IPS-18a (cell line): ENCODE measurements at regions not wholly inside any gene's neighbourhood (a gene's known extent, or its start where the extent isn't known, plus 50 kb on each side); places are given as distances from the start of the nearest gene placed in this dataset.

Experiments used
- H3K27ac ChIP-seq: one replicate; pipeline ENCODE4 v1.5.1; 2013; ENCODE audit warnings: low read length
- H3K27me3 ChIP-seq: one replicate; pipeline ENCODE4 v1.6.1; 2013; ENCODE audit warnings: mild to moderate bottlenecking, low read length; ENCODE audit not compliant: control insufficient read depth, insufficient read depth
- H3K36me3 ChIP-seq: one replicate; pipeline ENCODE4 v1.6.1; 2013; ENCODE audit warnings: low read depth, low read length; ENCODE audit not compliant: control insufficient read depth
- H3K4me1 ChIP-seq: one replicate; pipeline ENCODE4 v1.6.1; 2013; ENCODE audit warnings: low read depth, low read length; ENCODE audit not compliant: control insufficient read depth
- H3K4me3 ChIP-seq: one replicate; pipeline ENCODE4 v1.5.1; 2013; ENCODE audit warnings: low read length
- H3K9ac ChIP-seq: one replicate; pipeline ENCODE4 v1.6.1; 2013; ENCODE audit warnings: mild to moderate bottlenecking, low read length, moderate library complexity
- H3K9me3 ChIP-seq: one replicate; pipeline ENCODE4 v1.6.1; 2013; ENCODE audit warnings: low read depth, low read length; ENCODE audit not compliant: control insufficient read depth

DNA sequence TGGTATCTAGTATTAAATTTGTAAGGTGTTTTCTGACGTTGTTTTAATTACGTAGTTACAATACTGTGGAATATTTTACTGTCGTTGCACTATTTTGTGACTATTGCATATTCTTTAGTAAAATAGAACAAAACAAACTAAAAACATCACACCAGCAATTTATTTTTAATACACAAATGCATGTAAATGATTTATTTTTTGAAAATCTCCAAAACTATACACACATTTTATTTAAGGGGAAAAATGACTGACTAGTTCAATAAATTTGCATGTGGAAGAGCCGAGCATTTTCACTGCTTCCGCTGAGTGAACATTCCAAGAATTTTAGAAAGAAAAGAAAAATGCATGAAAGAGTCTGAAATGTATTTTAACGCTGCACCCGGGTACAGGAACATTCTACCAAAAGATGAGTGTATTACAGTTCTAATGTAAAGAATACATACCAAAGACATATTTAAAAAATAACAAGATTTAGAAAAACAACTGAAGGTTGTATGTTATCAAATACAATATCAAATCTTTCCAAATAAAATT is 257.7 kb downstream of the MEIS1 start:
- no peaks in the 10 kb centered on the region for H3K27me3 ChIP-seq

GRCh38 chr2:66693076-66693965 is 258.4 kb downstream of the MEIS1 start:
- Histone ChIP-seq H3K4me1 (peaks cover 43% of the 10 kb centered on the region), H3K27me3 (no peaks in the 10 kb centered on the region), H3K4me3 (no peak overlapping the region), H3K36me3 (no peaks in the 10 kb centered on the region), H3K27ac (no peak overlapping the region), H3K9me3 (no peaks in the 10 kb centered on the region), H3K9ac (no peak overlapping the region)

More for the DNA sequence above, 257.7 kb downstream of the MEIS1 start:
- Histone ChIP-seq H3K9me3 (no peaks in the 10 kb centered on the region), H3K9ac (no peak overlapping the region), H3K27ac (no peak overlapping the region), H3K36me3 (no peaks in the 10 kb centered on the region), H3K4me1 (peaks cover 37% of the 10 kb centered on the region), H3K4me3 (no peak overlapping the region)

- H3K9me3 ChIP-seq, result no peaks in the 10 kb centered on the region
- H3K27me3 ChIP-seq, result no peaks in the 10 kb centered on the region
- no peak overlapping the region for H3K27ac ChIP-seq
- no peak overlapping the region for H3K9ac ChIP-seq
- H3K36me3 ChIP-seq, result no peaks in the 10 kb centered on the region
- H3K4me3 ChIP-seq, result no peak overlapping the region
- H3K4me1 ChIP-seq, result peaks cover 51% of the 10 kb centered on the region
Measured at GRCh38 chr2:66694087-66694860, 259.3 kb downstream of the MEIS1 start.

DNA sequence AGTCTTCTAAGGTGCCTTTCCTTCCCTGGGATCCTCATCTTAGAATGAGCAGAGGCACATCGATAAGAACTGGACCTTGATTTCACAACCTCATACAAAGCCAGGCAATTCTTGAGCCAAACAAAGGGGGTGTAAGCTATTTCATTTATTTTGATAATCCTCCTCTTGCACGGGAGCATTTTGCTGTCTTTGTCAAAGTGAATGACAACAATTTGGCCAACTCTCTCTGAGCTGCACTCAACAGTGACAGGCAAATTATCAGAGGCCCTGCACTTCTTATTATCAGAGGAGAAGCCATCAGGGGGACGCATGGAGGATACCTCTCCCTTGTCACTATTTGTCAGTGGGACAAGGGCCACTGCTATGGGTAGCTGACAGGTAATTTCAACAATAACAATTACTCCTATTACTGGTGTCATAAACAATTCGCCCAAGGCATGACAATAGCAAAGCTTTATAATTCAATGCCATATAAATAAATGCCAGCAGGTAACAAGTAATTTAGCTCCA is 260.4 kb downstream of the MEIS1 start:
- H3K27me3 ChIP-seq, result no peaks in the 10 kb centered on the region
- no peak overlapping the region for H3K27ac ChIP-seq
- H3K4me3 ChIP-seq, result no peak overlapping the region

GRCh38 chr2:66696374-66696773 is 261.4 kb downstream of the MEIS1 start:
- H3K9ac ChIP-seq, result no peak overlapping the region
- H3K4me1 ChIP-seq, result peaks cover 59% of the 10 kb centered on the region
- H3K36me3 ChIP-seq, result no peaks in the 10 kb centered on the region
- no peak overlapping the region for H3K4me3 ChIP-seq
- H3K27ac ChIP-seq, result no peak overlapping the region
- no peaks in the 10 kb centered on the region for H3K9me3 ChIP-seq
- no peaks in the 10 kb centered on the region for H3K27me3 ChIP-seq

More for the DNA sequence above, 260.4 kb downstream of the MEIS1 start:
- H3K4me1 ChIP-seq, result peaks cover 60% of the 10 kb centered on the region
- H3K9ac ChIP-seq, result no peak overlapping the region
- H3K9me3 ChIP-seq, result no peaks in the 10 kb centered on the region
- no peaks in the 10 kb centered on the region for H3K36me3 ChIP-seq

GRCh38 chr2:66696886-66697285 is 262.0 kb downstream of the MEIS1 start:
- no peaks in the 10 kb centered on the region for H3K36me3 ChIP-seq
- no peaks in the 10 kb centered on the region for H3K27me3 ChIP-seq
- H3K9ac ChIP-seq, result no peak overlapping the region
- H3K4me3 ChIP-seq, result no peak overlapping the region
- H3K9me3 ChIP-seq, result no peaks in the 10 kb centered on the region
- H3K4me1 ChIP-seq, result peaks cover 59% of the 10 kb centered on the region
- no peak overlapping the region for H3K27ac ChIP-seq

DNA sequence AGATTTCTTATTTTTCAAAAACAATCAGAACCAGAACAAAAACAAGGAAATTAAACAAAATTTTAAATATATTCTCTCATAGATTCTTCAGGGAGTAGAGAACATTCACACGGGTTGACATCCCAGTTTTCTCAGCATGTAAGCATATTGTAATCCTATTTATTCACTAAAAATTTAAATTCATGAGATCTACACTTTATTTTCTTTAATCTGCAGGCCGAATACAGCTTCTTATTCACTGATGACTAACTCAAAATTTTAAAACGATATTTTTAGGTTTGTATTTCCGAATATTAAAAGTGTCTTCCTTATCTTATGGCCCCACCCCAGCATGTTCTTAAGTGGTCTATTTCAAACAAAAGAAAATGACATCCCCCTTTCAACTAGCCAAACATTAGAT is 262.4 kb downstream of the MEIS1 start:
- H3K4me1 ChIP-seq, result peaks cover 54% of the 10 kb centered on the region
- no peak overlapping the region for H3K4me3 ChIP-seq
- no peaks in the 10 kb centered on the region for H3K27me3 ChIP-seq
- no peaks in the 10 kb centered on the region for H3K36me3 ChIP-seq
- no peaks in the 10 kb centered on the region for H3K9me3 ChIP-seq
- no peak overlapping the region for H3K9ac ChIP-seq
- H3K27ac ChIP-seq, result no peak overlapping the region

DNA sequence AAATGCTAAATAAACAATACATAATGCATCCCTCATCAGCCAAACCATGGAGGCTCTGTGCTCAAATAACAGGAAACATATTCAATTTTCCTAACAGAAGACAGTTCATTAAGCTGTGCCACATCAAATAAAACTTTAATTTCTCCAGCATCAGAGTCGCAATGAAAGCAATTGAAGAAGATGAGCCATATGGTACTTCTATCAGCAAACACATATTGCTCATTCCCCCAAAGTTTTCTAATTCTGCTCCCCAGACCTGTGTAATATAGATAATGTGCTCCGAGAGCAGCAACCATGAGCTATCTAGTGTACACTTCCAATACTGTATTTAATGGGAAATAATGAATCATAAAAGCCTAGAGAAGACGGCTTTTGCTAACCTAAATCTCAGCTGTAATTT is 263.2 kb downstream of the MEIS1 start:
- H3K9me3 ChIP-seq, result no peaks in the 10 kb centered on the region
- H3K4me1 ChIP-seq, result peaks cover 47% of the 10 kb centered on the region
- no peaks in the 10 kb centered on the region for H3K27me3 ChIP-seq
- no peak overlapping the region for H3K4me3 ChIP-seq
- no peak overlapping the region for H3K9ac ChIP-seq
- no peak overlapping the region for H3K27ac ChIP-seq
- no peaks in the 10 kb centered on the region for H3K36me3 ChIP-seq

- no peak overlapping the region for H3K9ac ChIP-seq
Measured at GRCh38 chr2:66698576-66699239, 263.8 kb downstream of the MEIS1 start.

GRCh38 chr2:66699416-66699792 is 264.5 kb downstream of the MEIS1 start:
- Histone ChIP-seq H3K4me3 (peak overlapping the region; percentile 15), H3K4me1 (peaks cover 36% of the 10 kb centered on the region), H3K9me3 (no peaks in the 10 kb centered on the region), H3K36me3 (no peaks in the 10 kb centered on the region), H3K27ac (no peak overlapping the region), H3K9ac (no peak overlapping the region), H3K27me3 (no peaks in the 10 kb centered on the region)

More at GRCh38 chr2:66698576-66699239, 263.8 kb downstream of the MEIS1 start:
- no peaks in the 10 kb centered on the region for H3K36me3 ChIP-seq
- H3K27me3 ChIP-seq, result no peaks in the 10 kb centered on the region
- peaks cover 41% of the 10 kb centered on the region for H3K4me1 ChIP-seq
- no peak overlapping the region for H3K27ac ChIP-seq
- no peaks in the 10 kb centered on the region for H3K9me3 ChIP-seq
- no peak overlapping the region for H3K4me3 ChIP-seq
